ENCODE measurements at regions not wholly inside any gene's neighbourhood (a gene's known extent, or its start where the extent isn't known, plus 50 kb on each side); places are given as distances from the start of the nearest gene placed in this dataset.

- Histone ChIP-seq H3K27ac (ENCODE audit: low read depth in 2 of 2, low read length in 2 of 2) (no peak overlapping the region), H3K4me3 (ENCODE audit: low read length in 3 of 3) (no peak overlapping the region), H3K27me3 (ENCODE audit: control insufficient read depth, insufficient read depth, low read length) (no peaks in the 10 kb centered on the region), H3K9ac (ENCODE audit: low read length in 3 of 3) (no peak overlapping the region), H3K4me1 (ENCODE audit: control insufficient read depth in 2 of 3, insufficient read depth in 2 of 3, low read depth in 1 of 3, low read length in 3 of 3) (no peaks in the 10 kb centered on the region), H3K9me3 (ENCODE audit: control insufficient read depth in 2 of 3, insufficient read depth in 1 of 3, low read length in 3 of 3) (no peaks in the 10 kb centered on the region), H3K36me3 (ENCODE audit: control insufficient read depth in 2 of 3, insufficient read depth in 3 of 3, low read length in 3 of 3) (no peaks in the 10 kb centered on the region)
- no peak for DNase-seq
- no peak for FAIRE-seq
- no peak for TF ChIP-seq CTCF (IDR thresholded peaks at IDR 0.05; ENCODE audit: borderline replicate concordance, extremely low read depth, insufficient read depth)
- intact Hi-C loops (cut with DNase I), result no loop called here
Observed at GRCh38 chr3:117706756-117707155, 997.2 kb downstream of the TUSC7 start.

GRCh38 chr3:117708601-117709000 is 999.0 kb downstream of the TUSC7 start:
- no peak for DNase-seq
- Histone ChIP-seq H3K27ac (ENCODE audit: low read depth in 2 of 2, low read length in 2 of 2) (no peak overlapping the region), H3K4me3 (ENCODE audit: low read length in 3 of 3) (no peak overlapping the region), H3K36me3 (ENCODE audit: control insufficient read depth in 2 of 3, insufficient read depth in 3 of 3, low read length in 3 of 3) (no peaks in the 10 kb centered on the region), H3K9me3 (ENCODE audit: control insufficient read depth in 2 of 3, insufficient read depth in 1 of 3, low read length in 3 of 3) (no peaks in the 10 kb centered on the region), H3K4me1 (ENCODE audit: control insufficient read depth in 2 of 3, insufficient read depth in 2 of 3, low read depth in 1 of 3, low read length in 3 of 3) (no peaks in the 10 kb centered on the region), H3K9ac (ENCODE audit: low read length in 3 of 3) (no peak overlapping the region), H3K27me3 (ENCODE audit: control insufficient read depth, insufficient read depth, low read length) (no peaks in the 10 kb centered on the region)
- no peak for TF ChIP-seq CTCF (IDR thresholded peaks at IDR 0.05; ENCODE audit: borderline replicate concordance, extremely low read depth, insufficient read depth)
- intact Hi-C loops (cut with DNase I), result no loop called here
- no peak for FAIRE-seq

GRCh38 chr3:117709108-117709507 is 999.5 kb downstream of the TUSC7 start:
- H3K36me3 ChIP-seq (ENCODE audit: control insufficient read depth in 2 of 3, insufficient read depth in 3 of 3, low read length in 3 of 3), result no peaks in the 10 kb centered on the region
- no peak overlapping the region for H3K4me3 ChIP-seq (ENCODE audit: low read length in 3 of 3)
- no peak for DNase-seq
- H3K27me3 ChIP-seq (ENCODE audit: control insufficient read depth, insufficient read depth, low read length), result no peaks in the 10 kb centered on the region
- H3K27ac ChIP-seq (ENCODE audit: low read depth in 2 of 2, low read length in 2 of 2), result no peak overlapping the region
- no peak overlapping the region for H3K9ac ChIP-seq (ENCODE audit: low read length in 3 of 3)
- H3K9me3 ChIP-seq (ENCODE audit: control insufficient read depth in 2 of 3, insufficient read depth in 1 of 3, low read length in 3 of 3), result no peaks in the 10 kb centered on the region
- intact Hi-C loops (cut with DNase I), result no loop called here
- no peaks in the 10 kb centered on the region for H3K4me1 ChIP-seq (ENCODE audit: control insufficient read depth in 2 of 3, insufficient read depth in 2 of 3, low read depth in 1 of 3, low read length in 3 of 3)
- TF ChIP-seq CTCF (IDR thresholded peaks at IDR 0.05; ENCODE audit: borderline replicate concordance, extremely low read depth, insufficient read depth), result no peak
- FAIRE-seq, result no peak

- DNase-seq, result no peak
- FAIRE-seq, result no peak
- Histone ChIP-seq H3K4me3 (ENCODE audit: low read length in 3 of 3) (no peak overlapping the region), H3K9me3 (ENCODE audit: control insufficient read depth in 2 of 3, insufficient read depth in 1 of 3, low read length in 3 of 3) (no peaks in the 10 kb centered on the region), H3K27ac (ENCODE audit: low read depth in 2 of 2, low read length in 2 of 2) (no peak overlapping the region), H3K4me1 (ENCODE audit: control insufficient read depth in 2 of 3, insufficient read depth in 2 of 3, low read depth in 1 of 3, low read length in 3 of 3) (no peaks in the 10 kb centered on the region), H3K9ac (ENCODE audit: low read length in 3 of 3) (no peak overlapping the region), H3K36me3 (ENCODE audit: control insufficient read depth in 2 of 3, insufficient read depth in 3 of 3, low read length in 3 of 3) (no peaks in the 10 kb centered on the region), H3K27me3 (ENCODE audit: control insufficient read depth, insufficient read depth, low read length) (no peaks in the 10 kb centered on the region)
- intact Hi-C loops (cut with DNase I), result no loop called here
- no peak for TF ChIP-seq CTCF (IDR thresholded peaks at IDR 0.05; ENCODE audit: borderline replicate concordance, extremely low read depth, insufficient read depth)
Observed at GRCh38 chr3:117710501-117710900, 1000.9 kb downstream of the TUSC7 start.

Data from kidney (tissue), 13 donors.